GM19023 (cell line): ENCODE measurements at regions not wholly inside any gene's neighbourhood (a gene's known extent, or its start where the extent isn't known, plus 50 kb on each side); places are given as distances from the start of the nearest gene placed in this dataset.

ENCODE experiments used
- ATAC-seq: cut with Tn5 transposase; IDR thresholded peaks from one replicate; pipeline ENCODE4 v1.9.1; 2021; ENCODE audit warnings: mild to moderate bottlenecking, moderate library complexity; ENCODE audit not compliant: unreplicated experiment

GRCh38 chr1:34597877-34598514, 156.9 kb upstream of the GJB5 start:
- ATAC-seq: no peak

- no peak for ATAC-seq
Measured at GRCh38 chr1:34602907-34603306, 151.9 kb upstream of the GJB5 start.

DNA sequence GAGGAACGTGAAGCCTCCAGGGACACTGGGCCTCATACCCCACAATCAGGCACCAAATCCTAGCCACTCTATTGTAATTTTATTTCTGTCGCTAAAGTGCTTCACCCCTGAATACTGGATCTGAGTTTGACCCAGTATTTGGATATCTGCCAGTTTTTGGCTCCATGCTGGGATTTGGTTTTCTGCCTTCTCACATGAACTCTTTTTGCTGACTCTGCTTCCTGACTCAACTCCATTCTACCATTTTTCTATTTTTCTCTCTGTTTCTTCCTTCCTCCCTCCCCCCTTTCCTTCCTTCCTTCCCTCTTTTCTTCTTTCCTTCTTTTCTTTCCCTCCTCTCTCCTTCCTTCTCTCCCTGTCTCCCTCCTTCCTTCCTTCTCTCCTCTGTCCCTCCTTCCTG, 151.3 kb upstream of the GJB5 start:
- no peak for ATAC-seq

DNA sequence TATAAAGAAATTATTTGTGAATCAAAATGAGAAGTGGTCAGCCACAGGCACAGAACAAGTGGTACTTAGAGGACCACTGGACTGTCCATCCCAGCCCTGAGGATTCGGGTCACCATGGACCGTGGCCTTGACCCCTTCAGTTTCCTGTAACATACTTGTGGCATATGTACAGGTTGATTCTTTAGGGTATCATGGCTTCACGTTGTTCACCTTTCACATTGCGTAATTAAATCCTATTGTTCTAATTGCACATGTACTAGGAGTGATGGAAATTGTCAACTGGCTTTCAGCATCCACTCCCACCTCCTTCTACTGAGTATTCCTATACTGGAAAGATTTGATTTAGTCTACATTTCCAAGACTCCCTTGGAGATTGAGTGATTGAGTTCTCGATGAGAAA, 148.3 kb upstream of the GJB5 start:
- no peak for ATAC-seq

DNA sequence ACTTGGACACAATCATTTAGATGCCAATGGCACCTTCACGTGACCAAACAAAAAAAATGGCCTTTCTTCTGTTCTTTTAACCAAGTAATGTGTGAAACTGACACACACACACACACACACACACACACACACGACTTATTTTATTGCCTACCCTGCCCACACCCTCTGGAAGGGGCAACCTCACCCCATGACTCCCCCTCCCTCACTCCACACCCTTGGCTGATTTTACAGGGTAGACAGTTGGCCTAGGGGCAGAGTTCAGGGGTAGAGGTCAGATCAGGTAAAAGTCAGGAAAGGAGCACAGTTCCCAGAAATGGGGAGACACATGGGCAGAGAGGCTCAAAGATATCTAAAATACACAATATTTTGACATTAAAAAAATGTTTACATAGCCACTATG, 144.8 kb upstream of the GJB5 start:
- ATAC-seq: no peak

- no peak for ATAC-seq
Measured at GRCh38 chr1:34611571-34611970, 143.3 kb upstream of the GJB5 start.

- ATAC-seq: no peak
Measured at GRCh38 chr1:34612091-34612827, 142.6 kb upstream of the GJB5 start.

- no peak for ATAC-seq
Measured at GRCh38 chr1:34617321-34618118, 137.3 kb upstream of the GJB5 start.

GRCh38 chr1:34618381-34618780, 136.5 kb upstream of the GJB5 start:
- ATAC-seq: no peak

DNA sequence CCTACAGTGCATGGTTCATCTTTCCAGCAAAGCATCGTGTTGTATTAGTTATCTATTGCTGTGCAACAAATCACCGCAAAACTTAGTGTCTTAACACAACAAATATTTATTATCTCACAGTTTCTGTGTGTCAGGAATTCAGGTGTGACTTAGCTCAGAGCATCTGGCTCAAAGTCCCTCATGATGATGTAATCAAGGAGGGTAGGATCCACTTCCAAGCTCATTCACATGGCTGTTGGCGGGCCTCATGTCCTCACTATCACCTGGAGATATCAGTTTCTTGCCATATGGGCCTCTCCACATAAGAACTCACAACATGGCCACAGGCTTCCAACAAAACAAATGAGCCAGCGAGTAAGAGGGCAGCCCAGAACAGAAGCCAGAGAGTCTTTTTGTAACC, 135.6 kb upstream of the GJB5 start:
- no peak for ATAC-seq

DNA sequence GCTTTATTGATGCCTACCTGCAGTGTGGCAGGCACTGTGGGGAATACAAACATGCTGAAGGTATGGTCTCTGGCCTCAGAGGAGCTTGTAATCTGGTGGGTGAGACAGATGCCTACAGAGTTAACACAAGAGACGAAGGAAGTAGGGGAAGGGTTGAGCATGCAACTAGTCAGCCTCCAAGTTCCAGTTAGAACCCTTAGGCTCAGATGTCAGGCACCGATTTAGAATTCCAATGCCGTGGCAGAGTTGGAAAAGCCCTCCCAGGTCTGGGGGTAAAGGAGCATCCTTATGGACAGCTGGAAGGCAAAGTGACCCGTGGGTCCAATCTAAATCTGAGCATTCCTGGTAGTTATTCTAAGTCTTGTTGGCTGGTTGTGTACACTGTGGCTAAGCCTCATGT, 132.9 kb upstream of the GJB5 start:
- ATAC-seq: no peak

DNA sequence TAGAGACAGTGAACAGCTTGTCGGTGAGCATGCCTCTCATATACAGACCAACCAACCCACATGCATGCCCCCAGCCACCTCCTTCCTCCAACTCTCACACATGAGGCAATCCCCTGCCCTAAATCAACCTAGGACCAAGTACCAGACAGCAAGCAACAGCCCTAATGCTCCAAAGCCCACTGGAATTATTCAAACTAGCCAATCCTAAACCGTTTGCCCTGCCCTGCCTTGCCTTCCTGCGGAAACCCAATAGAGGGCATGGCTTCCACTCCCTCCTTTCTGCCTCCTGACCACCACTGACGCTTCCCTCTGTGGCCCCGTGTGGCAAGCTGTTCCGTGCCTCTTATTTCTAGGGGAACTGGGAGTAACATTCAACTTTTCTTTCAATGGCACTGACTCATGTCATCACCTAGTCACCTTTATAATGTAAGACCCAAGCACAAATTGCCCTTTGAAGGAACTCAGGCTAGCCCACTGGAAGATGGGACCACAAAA, 129.3 kb upstream of the GJB5 start:
- no peak for ATAC-seq

DNA sequence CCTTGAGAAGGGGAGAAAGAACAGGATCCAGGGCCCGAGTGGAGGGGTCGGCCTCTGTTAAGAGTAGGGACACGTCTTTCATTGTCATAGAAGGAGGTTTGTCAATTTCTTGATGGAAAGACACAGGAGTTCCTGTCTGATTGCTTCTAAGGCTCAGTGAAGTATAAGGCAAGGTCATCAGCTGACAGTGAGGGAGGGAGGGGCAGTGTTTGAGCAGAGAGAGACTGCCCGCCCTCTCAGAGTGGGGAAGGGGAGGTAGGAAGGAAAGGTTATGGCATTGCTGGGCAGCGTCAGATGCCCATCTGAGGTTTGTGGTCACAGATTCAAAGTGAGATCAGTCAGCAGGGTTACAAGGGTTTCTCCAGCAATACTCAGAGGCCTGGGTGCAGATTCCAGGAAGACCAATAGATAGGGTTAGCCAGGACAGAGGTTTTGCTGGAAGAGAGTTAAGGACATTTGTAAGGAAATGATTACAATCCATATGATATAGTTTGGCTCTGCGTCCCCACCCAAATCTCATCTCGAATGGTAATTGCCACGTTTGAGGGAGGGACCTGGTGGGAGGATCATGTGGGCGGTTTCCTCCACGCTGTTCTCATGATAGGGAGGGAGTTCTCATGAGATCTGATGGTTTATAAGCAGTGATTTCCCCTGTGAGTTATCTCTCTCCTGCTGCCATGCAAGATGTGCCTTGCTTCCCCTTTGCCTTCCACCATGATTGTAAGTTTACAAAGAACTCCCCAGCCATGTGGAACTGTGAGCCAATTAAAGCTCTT, 127.2 kb upstream of the GJB5 start:
- ATAC-seq: no peak

GRCh38 chr1:34631126-34631525, 123.7 kb upstream of the GJB5 start:
- no peak for ATAC-seq

DNA sequence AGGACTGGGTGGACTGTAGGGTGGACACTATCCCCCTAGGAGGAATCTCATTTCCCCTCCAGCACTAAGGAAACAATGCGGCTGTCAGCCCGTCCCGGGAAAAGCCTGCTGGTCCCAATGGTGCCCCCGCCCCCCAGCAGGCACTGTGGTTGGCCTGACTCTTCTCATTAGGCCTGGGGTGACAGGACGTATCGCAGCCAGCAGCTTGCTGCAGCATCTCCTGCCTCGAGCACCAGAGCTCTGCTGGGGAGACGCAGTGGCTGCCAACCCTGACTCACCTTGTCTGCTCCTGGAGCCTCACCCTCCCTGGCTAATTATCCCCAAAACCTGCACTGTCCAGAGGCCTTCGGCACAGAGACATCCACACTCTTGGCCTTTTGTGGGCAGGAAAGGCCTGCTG, 115.1 kb upstream of the GJB5 start:
- ATAC-seq: no peak

- no peak for ATAC-seq
Measured at GRCh38 chr1:34640654-34641401, 114.0 kb upstream of the GJB5 start.

- ATAC-seq: no peak
Measured at GRCh38 chr1:34642679-34643078, 112.2 kb upstream of the GJB5 start.

GRCh38 chr1:34645109-34645688, 109.6 kb upstream of the GJB5 start:
- no peak for ATAC-seq

GRCh38 chr1:34645919-34646318, 108.9 kb upstream of the GJB5 start:
- ATAC-seq: no peak

DNA sequence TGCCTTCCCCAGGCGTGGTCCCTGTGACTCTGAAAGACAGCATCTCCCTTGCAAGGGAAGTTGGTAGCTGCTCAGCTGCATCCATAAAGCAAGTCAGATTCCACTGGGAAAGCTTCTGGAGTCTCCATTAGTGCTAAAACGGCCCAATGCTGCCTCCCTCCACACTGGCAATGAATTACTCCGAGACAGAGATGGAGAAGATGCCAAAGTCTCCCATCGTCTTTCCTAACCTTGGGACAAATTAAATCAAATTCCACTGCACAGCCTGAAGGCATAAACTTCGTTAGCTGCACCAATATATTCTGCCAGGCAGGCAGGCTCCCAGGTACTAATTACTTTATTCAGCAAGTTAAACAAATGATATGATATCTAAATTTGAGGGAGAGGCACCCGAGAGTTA, 106.3 kb upstream of the GJB5 start:
- no peak for ATAC-seq
